Hepatocyte (in vitro differentiated cells): ENCODE measurements at regions not wholly inside any gene's neighbourhood (a gene's known extent, or its start where the extent isn't known, plus 50 kb on each side); places are given as distances from the start of the nearest gene placed in this dataset.
"Not testable (repeated sequence)": the region's sequence is repeated elsewhere in the genome, so short reads cannot be mapped to it uniquely, and the experiment has no call there.

Source experiments
- CTCF ChIP-seq: fragments of 200-600 bp; sonication (generic); IDR thresholded peaks from 2 replicates; pipeline ENCODE4 v1.5.1; 2016; ENCODE audit warnings: antibody characterized with exemption, mild to moderate bottlenecking; ENCODE audit not compliant: poor library complexity
- EZH2 ChIP-seq: fragments of 200-600 bp; sonication (generic); IDR thresholded peaks from 2 replicates; pipeline ENCODE4 v1.6.1; 2016; ENCODE audit warnings: antibody characterized with exemption, mild to moderate bottlenecking, borderline replicate concordance
- EZH2phosphoT487 ChIP-seq: fragments of 200-600 bp; sonication (generic); IDR thresholded peaks from one replicate; pipeline ENCODE4 v1.6.1; 2018; ENCODE audit warnings: antibody characterized with exemption, mild to moderate bottlenecking, low read depth, moderate library complexity; ENCODE audit not compliant: unreplicated experiment, severe bottlenecking

DNA sequence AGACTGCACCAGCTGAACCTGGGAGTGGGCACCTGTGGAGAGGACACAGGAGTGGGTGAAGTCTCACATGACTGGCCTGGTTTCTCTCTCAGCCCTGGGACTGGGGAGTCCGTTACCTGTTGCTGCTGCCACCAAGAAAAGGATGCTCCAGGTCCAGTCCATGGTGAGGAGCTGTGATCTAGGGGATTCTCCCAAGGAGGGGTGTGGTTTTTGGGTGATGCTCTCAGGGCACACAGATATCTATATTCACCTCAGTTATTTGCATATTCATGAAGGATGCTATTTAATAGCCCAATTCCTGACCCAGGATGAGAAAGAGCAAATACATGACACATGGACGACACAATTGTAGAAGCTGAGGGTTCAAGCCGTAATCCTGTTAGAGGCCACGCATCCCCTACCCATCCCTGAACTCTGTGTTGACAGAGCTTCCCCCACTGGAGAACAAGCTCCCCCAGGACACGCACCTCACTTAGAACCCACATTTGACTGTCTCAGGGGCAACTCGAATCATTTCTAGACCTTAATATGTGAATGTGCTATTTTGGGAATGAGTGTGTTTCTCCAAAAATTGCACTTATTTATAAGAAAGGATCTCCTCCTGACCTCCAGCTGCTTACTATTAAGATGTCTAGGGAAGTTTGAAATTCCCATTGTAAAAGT, 658.9 kb downstream of the TMEM121 start:
- not testable (repeated sequence) for TF ChIP-seq EZH2phosphoT487, CTCF, EZH2
